ENCODE measurements at regions not wholly inside any gene's neighbourhood (a gene's known extent, or its start where the extent isn't known, plus 50 kb on each side); places are given as distances from the start of the nearest gene placed in this dataset.

GRCh38 chr5:28328681-28329080, 1290.3 kb upstream of the CDH9 start:
- TF ChIP-seq CTCF (IDR thresholded peaks at IDR 0.05) (no peak), POLR2A (IDR thresholded peaks at IDR 0.05) (no peak)

Measured in prostate gland (tissue), 2 donors.